CD14-positive monocyte (primary cell): ENCODE measurements at regions not wholly inside any gene's neighbourhood (a gene's known extent, or its start where the extent isn't known, plus 50 kb on each side); places are given as distances from the start of the nearest gene placed in this dataset.

Experiments used
- DNase-seq, 3 donors: peaks; one replicate each; pipeline ENCODE4 v3.0.0-alpha.2; 2011 to 2022
- H2AFZ ChIP-seq: 2 replicates; pipeline ENCODE4 v1.6.0; 2012; ENCODE audit warnings: mild to moderate bottlenecking, low read depth, low read length, inconsistent platforms; ENCODE audit not compliant: insufficient read depth, poor library complexity, severe bottlenecking
- H3K27ac ChIP-seq, 2 donors: 1 replicate in 1 of 2; 2 replicates in 1 of 2; pipeline ENCODE4 v1.5.1; 2012 to 2013; ENCODE audit warnings: low read length in 2 of 2, control low read depth in 1 of 2, inconsistent platforms in 1 of 2, low read depth in 1 of 2, mild to moderate bottlenecking in 1 of 2
- H3K27me3 ChIP-seq, 2 donors: one replicate each; pipeline versions ENCODE4 v1.6.0 to v1.6.1; 2011 to 2013; ENCODE audit warnings: low read length in 2 of 2; ENCODE audit not compliant: control insufficient read depth in 2 of 2, insufficient read depth in 2 of 2
- H3K36me3 ChIP-seq, 2 donors: replicated peaks in 1 of 2; 1 replicate in 1 of 2; 2 replicates in 1 of 2; pipeline versions ENCODE4 v1.5.1 to v1.6.1; 2012 to 2013; ENCODE audit warnings: low read length in 2 of 2, control low read depth in 1 of 2, inconsistent platforms in 1 of 2, mild to moderate bottlenecking in 1 of 2; ENCODE audit not compliant: insufficient read depth in 2 of 2, control insufficient read depth in 1 of 2
- H3K4me1 ChIP-seq, 2 donors: 1 replicate in 1 of 2; 2 replicates in 1 of 2; pipeline versions ENCODE4 v1.5.1 to v1.6.1; 2012 to 2013; ENCODE audit warnings: low read length in 2 of 2, control low read depth in 1 of 2, inconsistent platforms in 1 of 2, mild to moderate bottlenecking in 1 of 2, moderate library complexity in 1 of 2; ENCODE audit not compliant: insufficient read depth in 2 of 2, control insufficient read depth in 1 of 2
- H3K4me2 ChIP-seq: replicated peaks from 2 replicates; pipeline ENCODE3; 2012; ENCODE audit warnings: low read length, moderate library complexity, mild to moderate bottlenecking; ENCODE audit not compliant: poor library complexity, severe bottlenecking; ENCODE audit errors: extremely low read depth
- H3K4me3 ChIP-seq, 3 experiments: fragments of 200-600 bp in 1 of 3; sonication (generic) in 1 of 3; replicated peaks in 1 of 3; 1 replicate in 2 of 3; 2 replicates in 1 of 3; pipeline ENCODE4 v1.5.1; 2011 to 2013; ENCODE audit warnings: low read length in 3 of 3, mild to moderate bottlenecking in 3 of 3, control low read depth in 2 of 3, low read depth in 2 of 3, inconsistent platforms in 1 of 3, moderate library complexity in 1 of 3
- H3K79me2 ChIP-seq: 2 replicates; pipeline ENCODE4 v1.6.0; 2012; ENCODE audit warnings: mild to moderate bottlenecking, control low read depth, inconsistent platforms, low read length, moderate library complexity; ENCODE audit not compliant: insufficient read depth
- H3K9ac ChIP-seq: 2 replicates; pipeline ENCODE4 v1.6.0; 2017; ENCODE audit warnings: low read length, mild to moderate bottlenecking; ENCODE audit not compliant: insufficient read depth, poor library complexity, severe bottlenecking
- H3K9me3 ChIP-seq, 2 donors: replicated peaks in 1 of 2; 1 replicate in 1 of 2; 2 replicates in 1 of 2; pipeline versions ENCODE4 v1.5.1 to v1.6.1; 2012 to 2013; ENCODE audit warnings: low read length in 2 of 2, control low read depth in 1 of 2; ENCODE audit not compliant: control insufficient read depth in 1 of 2, insufficient read depth in 1 of 2
- H4K20me1 ChIP-seq: 2 replicates; pipeline ENCODE4 v1.6.0; 2012; ENCODE audit warnings: mild to moderate bottlenecking, low read length, control low read depth, moderate library complexity; ENCODE audit not compliant: insufficient read depth
- H3K27ac Mint-ChIP-seq, 7 donors: one replicate each; pipeline ENCODE4 v1.8.0; 2020; ENCODE audit warnings: mild to moderate bottlenecking in 7 of 7, mixed read lengths in 7 of 7, moderate library complexity in 6 of 7, inconsistent platforms in 2 of 7
- H3K27me3 Mint-ChIP-seq, 3 donors: one replicate each; pipeline ENCODE4 v1.8.0; 2021 to 2022; ENCODE audit warnings: low read depth in 3 of 3, mild to moderate bottlenecking in 3 of 3, mixed read lengths in 3 of 3, moderate library complexity in 3 of 3, inconsistent platforms in 1 of 3
- H3K36me3 Mint-ChIP-seq, 2 donors: one replicate each; pipeline ENCODE4 v1.8.0; 2020; ENCODE audit warnings: mixed read lengths in 2 of 2, inconsistent platforms in 1 of 2, mild to moderate bottlenecking in 1 of 2
- H3K4me1 Mint-ChIP-seq: one replicate; pipeline ENCODE4 v1.8.0; 2020; ENCODE audit warnings: mild to moderate bottlenecking, mixed read lengths
- H3K4me3 Mint-ChIP-seq, 2 donors: one replicate each; pipeline ENCODE4 v1.8.0; 2020; ENCODE audit warnings: mild to moderate bottlenecking in 2 of 2, mixed read lengths in 2 of 2, moderate library complexity in 1 of 2
- H3K9me3 Mint-ChIP-seq, 7 donors: one replicate each; pipeline ENCODE4 v1.8.0; 2020 to 2022; ENCODE audit warnings: mixed read lengths in 7 of 7, mild to moderate bottlenecking in 6 of 7, moderate library complexity in 6 of 7, inconsistent platforms in 2 of 7
- WGBS: methylation state at CpG from one replicate; pipeline ENCODE4 v1.1.5; 2013; ENCODE audit warnings: missing lambda C conversion rate; ENCODE audit not compliant: insufficient coverage; 5-methylcytosine and 5-hydroxymethylcytosine counted together
- intact Hi-C, 2 donors: fragments of 100-400 bp; cut with micrococcal nuclease; formaldehyde crosslinking; loops; one replicate each; pipeline versions ENCODE4 v1.15.0 to v1.15.1; 2023
- TF ChIP-seq, protein P1 (sequence below): fragments of 200-600 bp; IDR thresholded peaks from one replicate; pipeline ENCODE4 v1.8.0; 2022; ENCODE audit warnings: antibody characterized with exemption, mild to moderate bottlenecking

DNA sequence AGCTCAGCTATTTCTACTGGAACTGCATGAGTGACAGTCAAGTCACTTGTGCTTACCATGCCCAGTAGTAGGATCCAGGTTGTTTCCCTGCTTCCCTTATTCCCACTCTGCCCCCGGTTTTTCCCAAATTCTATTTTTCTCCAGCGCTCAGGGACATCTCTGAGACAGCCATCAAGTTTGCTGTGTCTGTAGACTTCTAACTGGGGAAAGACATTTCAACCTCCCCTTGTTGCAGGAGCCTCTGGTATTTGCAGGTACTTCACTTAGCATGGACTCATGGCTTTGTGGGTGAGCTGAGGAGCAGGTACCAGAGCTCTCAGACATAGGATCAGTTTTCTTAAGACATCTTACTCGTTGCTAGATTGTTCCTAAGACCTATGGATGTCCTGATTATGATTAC lies 801.6 kb upstream of the RBFOX1 start:
- no peak for DNase-seq
- Histone ChIP-seq H2AFZ (no peak overlapping the region), H3K79me2 (no peaks in the 10 kb centered on the region), H3K27ac (no peak overlapping the region), H3K4me3 (no peak overlapping the region), H3K4me2 (no peak overlapping the region), H3K27me3 (no peaks in the 10 kb centered on the region), H3K4me1 (no peaks in the 10 kb centered on the region), H3K36me3 (no peaks in the 10 kb centered on the region), H3K9ac (no peak overlapping the region), H4K20me1 (no peaks in the 10 kb centered on the region), H3K9me3 (no peaks in the 10 kb centered on the region)
- no peaks in the 10 kb centered on the region for H3K36me3 Mint-ChIP-seq
- WGBS: no CpG with 5 or more reads among the region's 3 CpGs
- H3K4me1 Mint-ChIP-seq: no peaks in the 10 kb centered on the region
- no peaks in the 10 kb centered on the region for H3K27me3 Mint-ChIP-seq
- TF ChIP-seq, protein P1, sequence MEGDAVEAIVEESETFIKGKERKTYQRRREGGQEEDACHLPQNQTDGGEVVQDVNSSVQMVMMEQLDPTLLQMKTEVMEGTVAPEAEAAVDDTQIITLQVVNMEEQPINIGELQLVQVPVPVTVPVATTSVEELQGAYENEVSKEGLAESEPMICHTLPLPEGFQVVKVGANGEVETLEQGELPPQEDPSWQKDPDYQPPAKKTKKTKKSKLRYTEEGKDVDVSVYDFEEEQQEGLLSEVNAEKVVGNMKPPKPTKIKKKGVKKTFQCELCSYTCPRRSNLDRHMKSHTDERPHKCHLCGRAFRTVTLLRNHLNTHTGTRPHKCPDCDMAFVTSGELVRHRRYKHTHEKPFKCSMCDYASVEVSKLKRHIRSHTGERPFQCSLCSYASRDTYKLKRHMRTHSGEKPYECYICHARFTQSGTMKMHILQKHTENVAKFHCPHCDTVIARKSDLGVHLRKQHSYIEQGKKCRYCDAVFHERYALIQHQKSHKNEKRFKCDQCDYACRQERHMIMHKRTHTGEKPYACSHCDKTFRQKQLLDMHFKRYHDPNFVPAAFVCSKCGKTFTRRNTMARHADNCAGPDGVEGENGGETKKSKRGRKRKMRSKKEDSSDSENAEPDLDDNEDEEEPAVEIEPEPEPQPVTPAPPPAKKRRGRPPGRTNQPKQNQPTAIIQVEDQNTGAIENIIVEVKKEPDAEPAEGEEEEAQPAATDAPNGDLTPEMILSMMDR: no peak
- intact Hi-C loops: no loop called here
- H3K9me3 Mint-ChIP-seq: peaks cover 0 to 3% (median 0%) of the 10 kb centered on the region in 7 donors
- no peak overlapping the region for H3K27ac Mint-ChIP-seq
- H3K4me3 Mint-ChIP-seq: no peak overlapping the region

DNA sequence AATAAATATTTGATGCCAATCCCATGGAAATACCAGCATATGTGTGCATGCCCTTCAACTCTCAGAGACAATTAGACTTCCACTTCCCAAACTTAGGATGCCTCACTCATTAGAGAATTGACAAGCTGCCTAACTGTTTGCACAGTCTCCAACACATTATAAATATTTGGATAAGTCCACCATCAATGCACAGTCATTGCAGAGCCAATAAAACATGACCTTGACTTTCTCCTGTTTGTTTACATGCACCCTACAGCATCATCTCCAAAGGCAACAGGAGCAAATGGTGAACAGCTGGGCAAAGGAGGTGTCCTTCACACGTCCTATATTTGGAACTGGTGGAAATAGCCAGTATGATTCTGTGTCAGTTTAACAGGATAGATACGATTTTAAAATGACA lies 804.4 kb upstream of the RBFOX1 start:
- no peak overlapping the region for H3K27ac Mint-ChIP-seq
- no peaks in the 10 kb centered on the region for H3K36me3 ChIP-seq

More for the DNA sequence above, 804.4 kb upstream of the RBFOX1 start:
- H3K4me3 Mint-ChIP-seq: no peak overlapping the region
- Histone ChIP-seq H3K9ac (no peak overlapping the region), H4K20me1 (no peaks in the 10 kb centered on the region), H3K4me2 (no peak overlapping the region), H3K79me2 (no peaks in the 10 kb centered on the region), H3K9me3 (no peaks in the 10 kb centered on the region), H3K4me1 (no peaks in the 10 kb centered on the region), H3K4me3 (no peak overlapping the region), H2AFZ (no peak overlapping the region), H3K27ac (no peak overlapping the region), H3K27me3 (no peaks in the 10 kb centered on the region)
- TF ChIP-seq, protein P1: no peak
- WGBS: 93% methylated on average over 2 of the region's 2 CpGs
- H3K9me3 Mint-ChIP-seq: peaks cover 0 to 9% (median 0%) of the 10 kb centered on the region in 7 donors
- intact Hi-C loops: no loop called here
- H3K27me3 Mint-ChIP-seq: no peaks in the 10 kb centered on the region
- H3K36me3 Mint-ChIP-seq: no peaks in the 10 kb centered on the region
- DNase-seq: no peak
- no peaks in the 10 kb centered on the region for H3K4me1 Mint-ChIP-seq
